CD4-positive, alpha-beta T cell (primary cell): ENCODE measurements at regions not wholly inside any gene's neighbourhood (a gene's known extent, or its start where the extent isn't known, plus 50 kb on each side); places are given as distances from the start of the nearest gene placed in this dataset.

ENCODE experiments used
- ATAC-seq: fragments of 200-7000 bp; cut with Tn5 transposase; one replicate; pipeline ENCODE4 v1.10.0; 2022; ENCODE audit warnings: mild to moderate bottlenecking; ENCODE audit not compliant: poor library complexity
- CTCF ChIA-PET: fragments of 350-600 bp; sonication (Branson Sonifier 250); formaldehyde crosslinking; loops from one replicate; lab custom pipeline; 2021; ENCODE audit warnings: antibody characterized with exemption, inconsistent platforms; lab: Charles Lee
- POLR2A ChIA-PET: fragments of 350-600 bp; sonication (Branson Sonifier 250); formaldehyde crosslinking; loops from one replicate; lab custom pipeline; 2021; ENCODE audit warnings: antibody characterized with exemption, inconsistent platforms; lab: Charles Lee
- DNase-seq, 14 experiments: peaks; one replicate each; pipeline ENCODE4 v3.0.0-alpha.2; 2013 to 2020; ENCODE audit warnings: mixed read lengths in 2 of 14
- H3K27ac ChIP-seq, 2 donors: one replicate each; pipeline versions ENCODE4 v1.5.1 to v1.7.0; 2013; ENCODE audit warnings: low read length in 2 of 2, low read depth in 1 of 2, mild to moderate bottlenecking in 1 of 2
- H3K27me3 ChIP-seq, 2 experiments: 1 replicate in 1 of 2; 2 replicates in 1 of 2; pipeline versions ENCODE4 v1.6.1 to v1.7.0; 2013; ENCODE audit warnings: low read length in 2 of 2, control low read depth in 1 of 2, mild to moderate bottlenecking in 1 of 2, moderate library complexity in 1 of 2; ENCODE audit not compliant: insufficient read depth in 2 of 2, control insufficient read depth in 1 of 2
- H3K36me3 ChIP-seq: one replicate; pipeline ENCODE4 v1.6.1; 2013; ENCODE audit warnings: low read length, control low read depth; ENCODE audit not compliant: insufficient read depth
- H3K4me1 ChIP-seq: one replicate; pipeline ENCODE4 v1.6.1; 2013; ENCODE audit warnings: low read length, control low read depth; ENCODE audit not compliant: insufficient read depth
- H3K4me3 ChIP-seq: one replicate; pipeline ENCODE4 v1.5.1; 2013; ENCODE audit warnings: mild to moderate bottlenecking, low read length, moderate library complexity
- H3K9me3 ChIP-seq, 2 experiments: 1 replicate in 1 of 2; 2 replicates in 1 of 2; pipeline versions ENCODE4 v1.6.1 to v1.7.0; 2013; ENCODE audit warnings: low read length in 2 of 2, mild to moderate bottlenecking in 2 of 2, control low read depth in 1 of 2, moderate library complexity in 1 of 2; ENCODE audit not compliant: control insufficient read depth in 1 of 2, insufficient read depth in 1 of 2
- H3K27ac Mint-ChIP-seq: one replicate; pipeline ENCODE4 v1.8.0; 2020; ENCODE audit warnings: mixed read lengths
- H3K27me3 Mint-ChIP-seq: one replicate; pipeline ENCODE4 v1.8.0; 2021; ENCODE audit warnings: mixed read lengths
- H3K36me3 Mint-ChIP-seq: one replicate; pipeline ENCODE4 v1.8.0; 2021; ENCODE audit warnings: low read depth, mixed read lengths
- H3K4me1 Mint-ChIP-seq: one replicate; pipeline ENCODE4 v1.8.0; 2021; ENCODE audit warnings: low read depth, mixed read lengths
- H3K4me3 Mint-ChIP-seq: one replicate; pipeline ENCODE4 v1.8.0; 2020; ENCODE audit warnings: mild to moderate bottlenecking, mixed read lengths
- H3K9me3 Mint-ChIP-seq: one replicate; pipeline ENCODE4 v1.8.0; 2020; ENCODE audit warnings: mixed read lengths
- CTCF ChIP-seq: fragments of 200-600 bp; IDR thresholded peaks from one replicate; pipeline ENCODE4 v1.8.0; 2022; ENCODE audit warnings: antibody characterized with exemption, mild to moderate bottlenecking
- intact Hi-C, 2 experiments: fragments of 100-400 bp; cut with DNase I in 1 of 2; cut with micrococcal nuclease in 1 of 2; formaldehyde crosslinking; loops; one replicate each; pipeline versions ENCODE4 v1.15.1 to v1.9.0; 2023 to 2025; cut with DNase I, micrococcal nuclease

GRCh38 chr6:165768961-165769360, 105.9 kb upstream of the PDE10A start:
- no peaks in the 10 kb centered on the region for H3K27me3 ChIP-seq
- no peak overlapping the region for H3K27ac ChIP-seq
- peaks cover 15% of the 10 kb centered on the region for H3K27me3 Mint-ChIP-seq
- H3K27ac Mint-ChIP-seq: no peak overlapping the region
- H3K9me3 ChIP-seq: peaks cover 0 to 8% of the 10 kb centered on the region in 2 experiments
- no peak for ATAC-seq
- ChIA-PET CTCF (no interaction called here), POLR2A (no interaction called here)
- intact Hi-C loops: no loop called here
- no peaks in the 10 kb centered on the region for H3K4me1 Mint-ChIP-seq
- no peak for TF ChIP-seq CTCF
- H3K4me3 Mint-ChIP-seq: no peak overlapping the region
- no peaks in the 10 kb centered on the region for H3K36me3 ChIP-seq
- H3K36me3 Mint-ChIP-seq: no peaks in the 10 kb centered on the region
- H3K4me1 ChIP-seq: no peaks in the 10 kb centered on the region
- H3K4me3 ChIP-seq: no peak overlapping the region
- H3K9me3 Mint-ChIP-seq: no peaks in the 10 kb centered on the region
- DNase-seq: no peak

DNA sequence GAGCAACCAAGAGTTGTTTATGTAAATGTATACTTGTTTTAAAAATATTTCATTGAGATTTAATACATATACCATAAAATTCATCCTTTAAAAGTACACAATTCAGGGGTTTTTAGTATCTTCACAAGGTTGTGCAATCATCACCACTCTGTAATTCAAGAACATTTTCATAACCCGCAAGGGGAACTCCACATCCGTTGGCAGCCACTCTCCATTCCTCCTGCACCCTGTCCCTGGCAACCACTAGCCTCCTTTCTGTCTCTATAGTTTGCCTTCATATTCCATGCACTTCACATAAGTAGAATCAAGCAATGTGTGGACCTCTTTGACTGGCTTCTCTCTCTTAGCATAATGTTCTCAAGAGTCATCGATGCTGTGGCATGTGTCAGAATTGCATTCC, 104.2 kb upstream of the PDE10A start:
- H3K4me3 Mint-ChIP-seq: no peak overlapping the region

GRCh38 chr6:165766457-165766856, 103.4 kb upstream of the PDE10A start:
- CTCF ChIA-PET: no interaction called here
- intact Hi-C loops: no loop called here
- POLR2A ChIA-PET: no interaction called here

More for the DNA sequence above, 104.2 kb upstream of the PDE10A start:
- Histone ChIP-seq H3K27me3 (no peaks in the 10 kb centered on the region), H3K36me3 (no peaks in the 10 kb centered on the region), H3K4me1 (no peaks in the 10 kb centered on the region), H3K9me3 (peaks cover 0 to 13% of the 10 kb centered on the region in 2 experiments), H3K4me3 (no peak overlapping the region), H3K27ac (no peak overlapping the region)
- Mint-ChIP-seq H3K9me3 (no peaks in the 10 kb centered on the region), H3K4me1 (no peaks in the 10 kb centered on the region), H3K27me3 (peaks cover 8% of the 10 kb centered on the region), H3K27ac (no peak overlapping the region), H3K36me3 (no peaks in the 10 kb centered on the region)
- intact Hi-C loops: no loop called here
- POLR2A ChIA-PET: no interaction called here
- no peak for TF ChIP-seq CTCF
- CTCF ChIA-PET: no interaction called here
- ATAC-seq (no peak), DNase-seq (no peak)

More at GRCh38 chr6:165766457-165766856, 103.4 kb upstream of the PDE10A start:
- Mint-ChIP-seq H3K27ac (no peak overlapping the region), H3K36me3 (no peaks in the 10 kb centered on the region), H3K4me3 (no peak overlapping the region), H3K27me3 (peaks cover 4% of the 10 kb centered on the region), H3K4me1 (no peaks in the 10 kb centered on the region), H3K9me3 (peaks cover 1% of the 10 kb centered on the region)
- Histone ChIP-seq H3K4me3 (no peak overlapping the region), H3K27me3 (no peaks in the 10 kb centered on the region), H3K36me3 (no peaks in the 10 kb centered on the region), H3K27ac (no peak overlapping the region), H3K4me1 (no peaks in the 10 kb centered on the region), H3K9me3 (peaks cover 0 to 10% of the 10 kb centered on the region in 2 experiments)
- TF ChIP-seq CTCF: no peak
- ATAC-seq: no peak
- DNase-seq: no peak
